RPMI7951 (cell line): ENCODE measurements at regions not wholly inside any gene's neighbourhood (a gene's known extent, or its start where the extent isn't known, plus 50 kb on each side); places are given as distances from the start of the nearest gene placed in this dataset.
"Not testable (repeated sequence)": the region's sequence is repeated elsewhere in the genome, so short reads cannot be mapped to it uniquely, and the experiment has no call there.

ENCODE experiments used
- DNase-seq: peaks from one replicate; pipeline ENCODE4 v3.0.0-alpha.2; 2012; ENCODE audit warnings: low read depth

DNA sequence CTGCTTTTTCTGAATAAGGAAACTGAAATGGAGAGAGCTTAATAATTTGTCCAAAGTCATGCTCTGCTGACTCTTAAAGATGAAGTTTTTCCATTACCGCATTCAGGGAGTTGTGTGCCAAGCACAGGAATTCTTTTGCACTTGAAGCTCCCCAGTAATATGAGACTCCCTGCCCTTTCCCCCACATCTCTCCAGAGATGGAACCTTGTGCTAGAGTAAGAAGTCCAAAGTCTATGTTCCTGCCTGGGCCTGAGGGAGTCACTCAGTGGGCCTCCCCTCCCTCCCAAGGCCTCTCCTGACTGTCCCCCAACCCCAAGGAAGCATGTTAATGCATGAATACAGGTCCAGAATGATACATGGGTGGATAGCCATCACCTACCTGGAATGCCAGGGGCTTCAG lies 173.3 kb upstream of the SEMA6A start:
- DNase-seq, result no peak

DNA sequence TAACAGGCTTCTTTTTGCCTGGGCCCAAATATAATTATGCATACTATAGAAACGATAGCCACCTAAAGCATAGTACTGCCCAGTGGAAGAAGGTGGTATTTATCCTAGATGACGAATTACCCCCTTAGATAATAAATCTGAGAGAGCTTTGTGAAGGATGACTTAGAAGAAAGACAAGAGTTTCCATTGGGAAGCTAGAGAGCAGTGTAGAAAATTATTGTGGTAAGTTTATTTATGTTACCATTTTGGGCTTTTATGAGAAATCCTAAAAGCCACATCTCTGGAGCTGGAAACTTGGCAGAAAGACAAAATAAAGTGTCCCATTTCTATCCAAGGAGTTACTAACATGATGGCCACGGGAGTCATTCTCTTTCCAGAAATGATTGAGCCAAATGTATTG lies 172.0 kb upstream of the SEMA6A start:
- no peak for DNase-seq

DNA sequence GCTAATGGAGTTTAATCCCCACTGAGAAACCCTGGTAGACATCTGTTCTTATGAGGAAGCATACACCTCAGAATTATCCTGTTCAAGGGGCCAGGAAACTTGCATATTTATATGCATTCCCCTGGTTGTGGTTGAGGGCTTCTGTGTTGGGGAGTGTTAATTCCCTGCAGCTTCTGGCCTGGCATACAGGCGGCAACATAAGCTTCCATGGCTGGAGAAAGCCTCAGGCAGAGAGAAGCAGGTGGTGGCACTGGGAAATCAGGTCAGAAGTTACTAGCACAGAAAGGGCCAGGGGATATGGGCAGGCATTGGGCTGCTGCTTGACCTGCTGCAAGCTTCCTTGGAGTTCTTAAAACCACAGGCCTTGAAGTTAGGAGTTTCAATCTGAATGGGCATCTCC lies 166.1 kb upstream of the SEMA6A start:
- DNase-seq, result no peak

DNA sequence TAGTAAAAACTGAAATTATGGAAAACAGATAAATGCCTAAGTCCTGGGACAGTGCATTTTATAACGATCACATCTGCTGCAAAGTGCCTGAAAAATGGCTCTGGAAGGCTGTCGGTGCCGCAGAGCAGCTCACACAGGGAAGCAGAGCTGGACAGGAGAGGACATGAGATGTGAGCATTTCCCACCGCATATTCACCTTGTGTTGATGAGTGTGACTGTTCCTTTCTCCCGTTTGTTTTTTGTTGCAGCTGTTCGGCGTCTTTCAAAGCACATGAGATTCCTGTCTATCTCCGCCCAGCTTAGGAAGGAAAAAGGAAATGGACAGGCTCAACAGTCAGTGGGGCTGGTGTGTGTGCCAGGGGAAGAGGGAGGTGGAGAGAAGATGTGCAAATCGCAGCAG lies 164.9 kb upstream of the SEMA6A start:
- no peak for DNase-seq

DNA sequence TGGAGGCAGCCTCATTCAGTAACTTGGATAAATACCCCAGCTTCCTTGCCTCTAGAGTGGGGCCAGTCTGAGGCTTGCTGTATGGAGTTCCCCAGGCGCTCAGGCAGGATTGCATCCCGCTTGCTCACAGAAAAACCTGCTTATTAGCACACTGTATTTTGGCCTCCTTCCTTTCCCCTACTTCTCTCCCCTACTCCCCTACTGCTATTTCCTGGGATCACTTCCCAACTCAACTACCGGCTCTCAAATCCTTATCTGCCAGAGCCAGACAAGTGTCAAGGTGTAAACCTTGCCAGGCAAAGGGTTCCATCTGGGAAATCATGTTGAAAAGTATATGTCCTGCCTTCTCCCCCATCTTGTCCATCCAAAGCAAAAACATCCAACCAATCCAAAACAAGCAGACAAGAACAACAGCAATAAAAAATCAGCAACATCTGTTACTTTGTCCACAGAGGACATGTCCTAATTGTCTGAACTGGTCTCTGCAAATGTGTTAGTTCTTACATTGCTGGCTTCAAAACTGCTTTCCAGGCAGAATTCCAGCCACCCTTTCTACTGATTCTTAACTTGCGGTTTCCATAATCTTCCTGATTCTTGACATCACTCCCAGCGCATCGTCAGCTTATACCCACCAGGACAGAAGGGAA lies 164.1 kb upstream of the SEMA6A start:
- no peak for DNase-seq

DNA sequence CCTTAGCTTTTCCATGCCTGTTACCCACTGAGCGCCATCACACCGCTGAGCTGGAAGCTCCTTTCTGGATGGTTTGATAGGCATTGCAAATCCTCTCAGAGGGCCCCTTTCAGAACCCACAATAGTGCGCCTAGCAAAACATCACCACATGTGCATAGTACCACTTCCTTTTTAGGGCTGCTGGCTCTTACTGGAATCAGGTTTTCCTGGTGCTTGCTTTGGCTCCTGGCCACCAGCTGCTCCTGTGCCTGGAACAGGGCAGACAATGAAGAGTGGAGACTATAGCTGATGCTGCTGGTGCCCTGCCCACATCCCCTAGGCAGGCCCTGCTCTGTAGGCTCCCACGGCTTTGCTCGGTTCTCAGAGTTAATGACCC lies 163.6 kb upstream of the SEMA6A start:
- DNase-seq, result no peak

DNA sequence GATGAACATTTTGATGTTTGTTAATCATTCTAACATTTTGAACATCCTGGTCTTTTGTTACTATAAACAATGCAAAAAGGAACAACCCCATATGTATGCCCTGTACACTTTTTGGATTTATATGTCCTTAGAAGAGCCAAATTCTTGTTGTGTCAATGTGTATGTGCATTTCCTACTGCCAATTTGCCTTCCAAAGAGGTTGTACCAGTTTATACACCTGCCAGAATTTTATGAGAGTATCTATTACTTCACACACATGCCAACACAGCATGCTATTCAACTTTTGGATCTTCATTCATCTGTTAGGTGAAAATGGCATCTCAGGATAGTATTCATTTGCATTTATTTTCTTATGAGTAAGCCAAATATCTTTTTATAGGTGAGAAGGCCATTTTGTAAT lies 162.0 kb upstream of the SEMA6A start:
- no peak for DNase-seq

DNA sequence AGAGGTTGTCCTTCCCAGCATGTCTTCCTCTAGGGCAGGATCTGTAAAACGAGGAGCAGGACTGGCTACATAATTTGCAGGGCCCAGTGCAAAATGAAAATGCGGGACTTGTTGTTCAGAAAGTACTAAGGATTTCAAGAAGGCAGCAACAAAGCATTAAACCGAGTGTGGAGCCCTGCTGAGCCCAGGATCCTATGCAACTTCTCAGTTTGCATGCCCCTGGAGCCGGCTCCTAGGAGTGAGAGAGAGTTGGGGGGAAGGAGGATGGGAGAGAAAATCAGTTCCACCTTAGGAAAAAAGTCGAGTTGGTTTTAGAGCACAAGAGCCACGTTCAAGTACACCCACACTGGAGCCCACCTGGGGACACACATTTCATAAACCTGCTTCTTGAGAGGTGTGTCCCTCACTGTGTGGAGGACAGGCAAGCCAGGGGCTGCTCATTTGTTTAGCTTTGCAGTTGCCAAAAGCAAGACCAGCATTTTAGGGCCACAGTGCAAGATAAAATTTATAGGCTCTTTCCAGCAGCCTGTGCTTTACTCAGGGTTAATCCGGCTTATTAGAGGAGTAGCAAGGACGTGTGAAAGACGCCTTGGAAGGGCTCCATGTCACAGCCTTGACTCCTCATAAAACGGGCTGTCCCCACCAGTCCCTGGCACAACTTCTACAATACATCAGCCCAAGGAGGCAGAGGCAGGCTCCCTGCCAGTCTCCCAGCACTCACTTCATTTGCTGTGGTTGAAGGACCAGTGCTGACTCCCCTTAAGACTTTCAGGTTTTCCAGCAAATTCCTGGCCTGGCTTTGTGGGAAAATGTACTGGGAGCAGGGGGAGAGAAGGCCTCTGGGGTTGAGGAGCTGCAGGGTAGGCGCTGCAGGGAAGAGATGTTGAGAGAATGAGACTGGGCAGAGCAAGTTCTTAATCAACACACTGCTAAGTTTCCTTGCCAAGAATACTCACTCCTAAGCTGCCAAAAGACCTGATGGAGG lies 159.7 kb upstream of the SEMA6A start:
- DNase-seq, result no peak

DNA sequence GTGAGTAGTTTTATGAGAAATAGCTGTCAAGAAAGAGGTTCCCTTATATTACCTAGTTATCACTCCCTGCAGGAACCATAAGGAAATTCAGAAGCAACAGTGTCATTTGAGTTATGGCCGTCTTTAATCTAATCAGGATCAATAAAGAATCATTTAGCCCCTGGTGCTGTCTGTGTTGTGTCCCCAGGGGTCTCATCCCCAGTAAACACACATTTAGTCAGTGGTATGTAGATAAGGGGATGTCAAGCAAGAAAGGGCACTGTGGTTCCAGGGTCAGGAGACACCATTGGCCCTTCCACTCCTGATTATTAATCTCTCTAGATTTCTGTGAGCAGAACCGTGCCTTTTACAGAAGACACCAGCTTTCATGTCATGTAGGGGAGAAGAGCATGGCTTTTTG lies 158.0 kb upstream of the SEMA6A start:
- no peak for DNase-seq

DNA sequence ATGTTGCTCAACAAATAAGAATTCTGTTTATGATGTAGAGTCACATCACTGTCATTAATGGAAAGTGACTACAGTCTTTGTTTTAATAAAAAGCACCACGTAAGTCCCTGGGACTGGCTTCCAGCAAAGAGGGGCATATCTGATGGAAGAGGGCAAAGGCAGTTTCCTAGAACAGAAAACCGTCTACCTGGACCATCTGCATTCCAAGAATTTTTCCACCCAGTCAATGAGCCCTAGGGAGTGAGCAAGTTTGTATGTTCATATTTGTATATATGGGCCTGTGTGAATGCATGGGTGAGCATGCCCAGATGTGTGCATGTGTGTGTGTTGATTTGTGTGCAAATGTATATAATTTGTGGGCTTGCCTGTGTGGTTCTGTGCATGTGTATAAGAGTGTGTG lies 156.8 kb upstream of the SEMA6A start:
- DNase-seq, result no peak

DNA sequence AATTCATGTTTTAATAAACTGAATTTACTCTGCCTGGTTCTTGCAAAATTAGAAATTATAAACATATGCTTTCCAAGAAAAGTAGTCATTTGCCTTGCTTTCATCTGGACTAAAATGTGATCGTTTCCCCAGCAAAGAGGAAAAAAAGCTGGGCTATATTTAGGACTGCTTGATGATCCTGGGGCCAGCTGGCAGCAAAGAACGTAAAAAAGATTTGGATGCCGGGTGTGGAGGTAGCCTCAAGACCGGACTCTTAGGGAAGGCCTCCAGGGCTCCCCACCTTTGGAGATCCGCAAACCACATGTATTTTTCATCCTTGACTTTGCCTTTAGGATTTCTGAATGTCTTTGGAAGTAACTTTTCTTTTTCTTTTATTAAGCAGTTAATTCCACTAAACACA lies 156.1 kb upstream of the SEMA6A start:
- DNase-seq, result no peak

DNA sequence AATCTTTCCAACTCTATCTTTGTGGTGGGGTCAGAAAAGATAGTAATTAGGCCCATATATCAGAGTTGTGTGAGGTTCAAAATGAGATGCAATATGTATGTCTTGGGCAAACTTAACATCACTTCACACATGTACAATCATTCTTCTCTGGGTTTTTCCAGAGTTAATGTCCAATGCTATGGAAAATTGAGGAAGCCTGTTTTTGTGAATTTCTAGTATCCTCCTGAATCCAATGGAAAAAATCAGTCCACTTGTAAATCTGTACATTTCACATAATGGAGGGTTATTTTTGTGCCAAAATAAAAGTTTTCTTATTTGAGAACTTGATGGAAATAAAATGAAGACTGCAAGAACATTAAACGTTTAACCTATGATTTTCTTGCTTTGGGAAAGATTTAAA lies 155.6 kb upstream of the SEMA6A start:
- no peak for DNase-seq

DNA sequence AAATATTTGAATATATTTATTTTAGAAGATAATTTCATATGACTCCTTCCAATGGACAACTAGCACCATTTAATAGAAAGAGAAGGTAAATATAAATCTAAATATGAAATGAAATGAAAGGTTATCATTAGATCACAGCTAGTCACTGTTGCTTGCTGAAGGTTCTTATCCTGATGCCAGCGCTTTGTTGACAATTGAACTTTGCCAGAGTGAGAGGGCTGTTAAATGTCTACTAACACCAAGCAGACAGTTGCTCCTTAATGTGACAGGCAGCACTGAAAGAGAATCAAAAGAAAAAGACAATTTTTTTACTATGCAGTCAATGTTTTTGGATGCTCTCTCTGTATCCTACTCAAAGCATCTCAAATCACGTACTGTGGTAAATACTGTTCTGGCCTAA lies 152.6 kb upstream of the SEMA6A start:
- DNase-seq, result no peak

DNA sequence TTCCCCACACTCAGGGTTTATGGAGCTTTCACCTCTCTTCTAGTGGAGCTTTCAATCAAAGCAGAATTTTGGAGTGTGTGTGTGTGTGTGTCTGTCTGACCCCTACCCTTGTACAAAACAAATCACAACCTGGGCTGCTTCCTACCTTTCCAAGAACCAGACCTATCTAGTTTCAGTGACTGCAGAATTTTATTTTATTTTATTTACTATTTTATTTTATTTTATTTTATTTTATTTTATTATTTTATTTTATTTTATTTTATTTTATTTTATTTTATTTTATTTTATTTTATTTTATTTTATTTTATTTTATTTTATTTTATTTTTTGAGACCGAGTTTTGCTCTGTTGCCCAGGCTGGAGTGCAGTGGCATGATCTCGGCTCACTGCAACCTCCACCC lies 151.6 kb upstream of the SEMA6A start:
- not testable (repeated sequence) for DNase-seq

DNA sequence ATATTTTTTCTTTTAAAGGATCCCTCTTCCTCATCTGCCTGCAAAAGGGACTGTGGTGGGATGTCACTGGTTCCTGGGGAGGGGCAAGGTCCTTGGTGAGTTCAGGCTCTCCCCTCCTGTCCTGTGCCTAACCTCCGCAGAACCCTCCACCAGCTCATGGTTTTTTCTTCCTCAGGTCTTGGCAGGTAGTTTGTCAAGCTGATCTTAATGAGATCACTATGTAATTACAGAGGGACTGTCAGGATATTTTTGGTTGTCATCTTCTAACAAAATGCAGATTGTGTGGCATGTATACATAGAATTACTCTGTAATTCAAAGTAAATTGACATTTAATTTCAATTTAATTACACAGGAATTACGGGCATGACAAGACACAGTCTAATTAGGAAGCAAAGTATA lies 150.3 kb upstream of the SEMA6A start:
- no peak for DNase-seq

DNA sequence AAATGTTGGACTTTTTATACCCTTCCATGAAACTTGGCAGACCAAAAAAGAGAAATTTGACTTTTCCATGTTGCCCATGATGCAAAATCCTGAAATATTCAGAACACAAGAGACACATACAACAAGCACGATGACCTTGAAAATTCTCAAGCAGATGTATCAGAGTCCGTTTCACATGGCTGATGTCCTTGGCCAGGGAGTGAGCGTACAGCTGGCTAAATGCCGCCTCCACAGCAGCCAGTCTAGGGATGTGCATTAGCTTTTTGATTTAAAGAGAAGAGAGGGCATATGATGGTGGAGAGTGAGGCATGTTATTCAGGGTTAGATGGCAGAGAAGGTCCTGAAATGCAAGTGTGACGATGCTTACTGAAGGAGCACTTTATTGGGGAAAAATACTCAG lies 148.0 kb upstream of the SEMA6A start:
- no peak for DNase-seq

DNA sequence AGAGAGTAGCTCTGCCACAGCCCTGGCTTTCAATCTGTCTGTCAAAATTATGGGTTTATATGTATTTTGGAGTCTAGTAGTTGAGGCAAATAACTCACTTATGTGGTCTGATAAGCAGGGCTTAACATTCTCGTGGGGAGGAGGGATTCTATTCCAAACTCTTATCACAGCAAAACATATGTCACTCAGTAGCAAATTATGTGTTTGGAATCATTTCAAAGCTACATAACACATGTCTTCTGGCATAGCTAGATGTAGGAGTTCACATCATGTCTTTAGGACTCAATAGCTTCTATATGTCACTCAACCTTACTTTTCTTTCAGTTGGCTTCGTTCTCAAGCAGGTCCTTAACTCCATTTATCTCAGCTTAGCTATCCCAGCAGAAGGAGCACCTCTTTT lies 144.5 kb upstream of the SEMA6A start:
- no peak for DNase-seq

DNA sequence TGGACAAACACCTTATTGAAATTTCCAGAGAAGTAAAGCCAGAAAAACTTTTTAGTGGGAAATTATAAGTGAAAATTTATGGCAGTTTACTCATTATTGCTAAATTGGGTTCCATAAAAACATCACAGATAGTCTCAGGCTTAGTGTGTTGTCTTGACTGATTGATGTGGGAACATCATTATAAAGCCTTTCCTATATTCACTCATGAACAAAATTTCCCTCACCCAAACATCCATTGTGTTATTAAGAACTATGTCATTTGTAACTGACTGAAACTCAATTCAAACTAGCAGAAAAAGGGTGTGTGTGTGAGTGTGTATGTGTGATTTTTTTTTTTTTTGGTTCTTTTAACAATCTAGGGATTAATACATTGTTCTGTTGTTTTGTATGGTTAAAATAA lies 143.7 kb upstream of the SEMA6A start:
- DNase-seq, result no peak

DNA sequence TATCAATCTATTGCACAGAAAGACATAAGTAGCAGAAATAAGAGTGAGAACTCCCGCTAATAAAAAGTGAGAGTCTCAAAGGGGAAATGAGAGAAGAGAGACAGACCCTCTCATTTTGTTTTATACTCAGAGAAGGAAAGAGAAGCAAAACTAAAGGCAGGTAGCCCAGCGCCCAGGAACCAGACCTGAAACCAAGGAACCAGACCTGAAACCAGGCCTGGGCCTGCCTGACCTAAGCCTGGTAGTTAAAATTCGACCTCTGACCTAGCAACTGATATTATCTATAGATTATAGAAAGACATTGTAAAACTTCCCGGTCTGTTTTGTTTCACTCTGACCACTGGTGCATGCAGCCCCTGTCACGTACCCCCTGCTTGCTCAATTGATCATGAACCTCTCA lies 134.5 kb upstream of the SEMA6A start:
- no peak for DNase-seq

DNA sequence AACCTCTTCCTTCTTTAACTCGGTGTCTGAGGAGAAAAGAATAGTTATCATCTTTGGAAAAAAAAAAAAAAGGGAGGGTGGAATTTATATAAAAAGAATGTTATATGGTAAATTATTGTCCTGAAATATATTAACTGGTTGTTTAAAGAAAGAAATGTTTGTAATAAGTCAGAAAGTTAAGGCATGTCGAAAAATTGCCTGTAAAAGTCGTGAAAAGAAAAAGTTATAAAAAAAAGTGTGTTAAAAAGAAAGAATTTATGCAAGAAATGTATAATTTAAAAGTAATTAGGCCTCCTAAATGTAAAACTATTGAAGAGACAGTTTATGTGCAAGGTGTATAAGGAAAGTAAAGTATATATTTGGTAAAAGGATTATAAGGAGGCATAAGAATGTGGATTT lies 130.5 kb upstream of the SEMA6A start:
- not testable (repeated sequence) for DNase-seq

DNA sequence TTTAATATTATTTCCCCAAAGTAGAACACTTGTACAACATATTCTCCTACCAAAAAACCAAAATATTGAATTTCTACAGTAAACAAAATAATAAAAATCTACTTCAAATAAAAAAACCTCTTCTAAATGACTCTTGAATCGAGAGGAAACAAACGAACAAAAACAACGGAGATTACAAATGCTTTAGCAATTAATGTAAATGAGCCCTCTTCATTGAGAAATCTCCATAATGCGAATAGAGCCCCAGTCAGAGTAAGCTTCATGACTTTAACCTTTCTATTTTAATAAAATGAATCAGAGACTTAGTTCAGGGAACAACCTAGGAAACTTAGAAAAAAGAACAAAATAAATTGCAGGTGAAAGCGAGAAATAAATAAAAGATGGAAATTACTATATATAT lies 129.3 kb upstream of the SEMA6A start:
- DNase-seq, result no peak

DNA sequence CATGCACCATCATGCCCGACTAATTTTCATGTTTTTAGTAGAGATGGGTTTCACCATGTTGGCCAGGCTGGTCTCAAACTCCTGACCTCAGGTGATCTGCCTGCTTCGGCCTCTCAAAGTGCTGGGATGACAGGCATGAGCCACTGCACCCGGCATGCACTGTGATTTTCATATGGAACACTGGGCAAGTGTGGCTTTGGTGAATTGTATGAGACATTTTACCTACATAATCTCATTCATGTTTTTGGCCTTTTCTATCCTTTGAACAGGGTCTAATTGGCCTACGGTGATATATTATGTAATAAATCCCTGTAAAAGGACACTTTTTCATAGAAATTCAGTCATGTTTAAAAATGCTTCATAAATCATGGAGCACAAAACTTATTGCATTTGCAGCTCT lies 128.7 kb upstream of the SEMA6A start:
- no peak for DNase-seq

DNA sequence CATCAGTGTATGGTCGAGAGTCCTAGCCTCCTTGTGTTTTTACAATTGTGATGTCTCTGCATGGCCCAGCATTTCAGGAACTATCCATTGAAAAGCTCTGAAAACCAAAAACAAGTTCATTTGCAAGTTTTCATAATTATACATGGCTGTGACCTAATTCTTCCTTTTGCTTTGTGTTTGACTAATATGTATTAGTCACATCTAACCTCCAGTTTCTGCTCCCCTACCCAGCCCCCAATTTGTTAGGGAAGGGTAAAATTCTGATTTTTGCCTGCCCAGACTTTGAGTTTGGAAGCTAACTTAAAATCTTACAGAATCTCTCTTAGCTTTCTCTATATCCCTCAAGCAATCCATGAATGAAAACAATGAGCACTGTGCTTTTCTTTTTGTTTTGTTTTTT lies 128.2 kb upstream of the SEMA6A start:
- no peak for DNase-seq

DNA sequence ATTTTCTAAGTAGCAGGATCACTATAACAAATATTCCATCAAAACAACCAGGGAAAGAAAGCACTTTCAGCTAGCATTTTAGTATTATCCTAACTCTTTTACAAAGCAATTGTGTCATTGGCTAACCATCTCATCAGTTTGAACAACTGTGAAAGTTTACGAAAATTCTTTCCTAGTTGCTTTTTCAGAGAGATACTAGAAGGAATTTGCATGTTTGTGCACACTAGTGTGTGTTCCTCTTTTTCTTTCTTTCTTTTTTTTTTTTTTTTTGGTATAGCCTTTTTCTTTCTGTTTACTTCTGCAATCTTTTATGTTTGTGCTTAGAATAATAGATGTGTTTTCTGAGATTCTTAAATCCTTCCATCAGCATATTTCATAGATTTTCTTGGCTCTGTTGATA lies 124.7 kb upstream of the SEMA6A start:
- DNase-seq, result no peak
